Neural cell (in vitro differentiated cells): ENCODE measurements at regions not wholly inside any gene's neighbourhood (a gene's known extent, or its start where the extent isn't known, plus 50 kb on each side); places are given as distances from the start of the nearest gene placed in this dataset.

Experiments used
- H2AFZ ChIP-seq: fragments of 200-600, 300-800 bp; sonication (generic), shearing (Covaris generic); 2 replicates; pipeline ENCODE4 v1.6.0; 2014; ENCODE audit warnings: low read depth, mild to moderate bottlenecking, antibody characterized with exemption, low read length, moderate library complexity
- H3F3A ChIP-seq: fragments of 200-600 bp; shearing (Covaris generic); 2 replicates; pipeline ENCODE4 v1.6.1; 2016; ENCODE audit warnings: mild to moderate bottlenecking, moderate library complexity, mixed read lengths, antibody characterized with exemption, low read length; ENCODE audit not compliant: insufficient read depth, poor library complexity, severe bottlenecking
- H3K27ac ChIP-seq: fragments of 200-600, 300-800 bp; sonication (generic), shearing (Covaris generic); 2 replicates; pipeline ENCODE4 v1.5.1; 2014; ENCODE audit warnings: mild to moderate bottlenecking, low read length, moderate library complexity
- H3K27me3 ChIP-seq: fragments of 300-800, 200-600 bp; sonication (generic), shearing (Covaris generic); 2 replicates; pipeline ENCODE4 v1.6.0; 2014; ENCODE audit warnings: mild to moderate bottlenecking, low read depth, low read length, moderate library complexity; ENCODE audit not compliant: insufficient read depth
- H3K36me3 ChIP-seq: fragments of 300-800, 200-600 bp; sonication (generic), shearing (Covaris generic); 2 replicates; pipeline ENCODE4 v1.5.1; 2014; ENCODE audit warnings: mild to moderate bottlenecking, antibody characterized with exemption, low read length, moderate library complexity; ENCODE audit not compliant: insufficient read depth
- H3K4me2 ChIP-seq: fragments of 300-800, 200-600 bp; sonication (generic), shearing (Covaris generic); 2 replicates; pipeline ENCODE4 v1.6.0; 2014; ENCODE audit warnings: mild to moderate bottlenecking, low read length
- H3K4me3 ChIP-seq: fragments of 300-800, 200-600 bp; sonication (generic), shearing (Covaris generic); 2 replicates; pipeline ENCODE4 v1.5.1; 2014; ENCODE audit warnings: mild to moderate bottlenecking, low read length, moderate library complexity
- H3K79me2 ChIP-seq: fragments of 200-600 bp; shearing (Covaris generic); replicated peaks from 2 replicates; pipeline ENCODE4 v1.6.0; 2014; ENCODE audit warnings: mild to moderate bottlenecking, low read length, moderate library complexity; ENCODE audit not compliant: insufficient read depth
- H3K9ac ChIP-seq: fragments of 300-800, 200-600 bp; sonication (generic), shearing (Covaris generic); 2 replicates; pipeline ENCODE4 v1.6.1; 2016; ENCODE audit warnings: mild to moderate bottlenecking, low read length, mixed read lengths
- H3K9me2 ChIP-seq: fragments of 200-600 bp; shearing (Covaris generic); 2 replicates; pipeline ENCODE4 v1.6.1; 2016; ENCODE audit warnings: mild to moderate bottlenecking, low read length, mixed read lengths; ENCODE audit not compliant: insufficient read depth
- H3K9me3 ChIP-seq: fragments of 200-600, 300-800 bp; sonication (generic), shearing (Covaris generic); 2 replicates; pipeline ENCODE4 v1.6.1; 2016; ENCODE audit warnings: mild to moderate bottlenecking, mixed run types, low read length, moderate library complexity, mixed read lengths
- H4K20me1 ChIP-seq: fragments of 200-600 bp; shearing (Covaris generic); 2 replicates; pipeline ENCODE4 v1.6.1; 2016; ENCODE audit warnings: mild to moderate bottlenecking, mixed run types; ENCODE audit not compliant: insufficient read depth
- CTCF ChIP-seq: fragments of 450-650 bp; IDR thresholded peaks from 2 replicates; pipeline ENCODE4 v1.5.1; 2014; ENCODE audit warnings: antibody characterized with exemption, mild to moderate bottlenecking, moderate library complexity; ENCODE audit not compliant: poor library complexity, severe bottlenecking
- POLR2AphosphoS5 ChIP-seq: IDR thresholded peaks from 2 replicates; pipeline ENCODE4 v1.6.1; 2012
- RAD21 ChIP-seq: fragments of 450-650 bp; conservative IDR thresholded peaks from 2 replicates; pipeline ENCODE4 v1.6.1; 2014; ENCODE audit warnings: antibody characterized with exemption, mild to moderate bottlenecking, moderate library complexity
- REST ChIP-seq: IDR thresholded peaks from 2 replicates; pipeline ENCODE4 v1.6.1; 2012; ENCODE audit warnings: borderline replicate concordance
- TAF1 ChIP-seq: IDR thresholded peaks from 2 replicates; pipeline ENCODE4 v1.6.1; 2012; ENCODE audit warnings: low read depth

- Histone ChIP-seq H3K27ac (no peak overlapping the region), H4K20me1 (no peaks in the 10 kb centered on the region), H3K4me2 (no peak overlapping the region), H3K79me2 (no peaks in the 10 kb centered on the region), H3K36me3 (no peaks in the 10 kb centered on the region), H3K4me3 (no peak overlapping the region), H2AFZ (no peak overlapping the region), H3K9me2 (no peaks in the 10 kb centered on the region), H3F3A (no peaks in the 10 kb centered on the region), H3K9ac (no peak overlapping the region), H3K27me3 (no peaks in the 10 kb centered on the region), H3K9me3 (no peaks in the 10 kb centered on the region)
- no peak for TF ChIP-seq POLR2AphosphoS5
- TF ChIP-seq TAF1, result no peak
- TF ChIP-seq REST, result no peak
These were observed 284.4 kb upstream of the NBEA start for GRCh38 chr13:34657716-34658115.

- no peak overlapping the region for H3K4me2 ChIP-seq
These were observed 274.5 kb upstream of the NBEA start for GRCh38 chr13:34667286-34668218.

More at GRCh38 chr13:34667286-34668218, 274.5 kb upstream of the NBEA start:
- Histone ChIP-seq H3K36me3 (no peaks in the 10 kb centered on the region), H3K27me3 (no peaks in the 10 kb centered on the region), H3K9ac (no peak overlapping the region), H2AFZ (no peak overlapping the region), H3F3A (no peaks in the 10 kb centered on the region), H3K4me3 (no peak overlapping the region), H3K9me2 (no peaks in the 10 kb centered on the region), H4K20me1 (no peaks in the 10 kb centered on the region), H3K79me2 (no peaks in the 10 kb centered on the region), H3K27ac (no peak overlapping the region), H3K9me3 (no peaks in the 10 kb centered on the region)
- TF ChIP-seq REST (no peak), RAD21 (no peak), CTCF (no peak)
